ENCODE measurements at regions not wholly inside any gene's neighbourhood (a gene's known extent, or its start where the extent isn't known, plus 50 kb on each side); places are given as distances from the start of the nearest gene placed in this dataset.
A peak's percentile ranks its signal among the peaks of the same experiment; 100 is the strongest.

GRCh38 chr12:119245904-119246494 is 67.3 kb downstream of the HSPB8 start:
- DNase-seq (ENCODE audit: low read depth in 4 of 4, low spot score in 3 of 4), result no peak

GRCh38 chr12:119247007-119247719 is 68.4 kb downstream of the HSPB8 start:
- no peak for DNase-seq (ENCODE audit: low read depth in 4 of 4, low spot score in 3 of 4)

- no peak for DNase-seq (ENCODE audit: low read depth in 4 of 4, low spot score in 3 of 4)
Measured at GRCh38 chr12:119247720-119248043, 69.0 kb downstream of the HSPB8 start.

GRCh38 chr12:119249383-119250155 is 70.8 kb downstream of the HSPB8 start:
- DNase-seq (ENCODE audit: low read depth in 4 of 4, low spot score in 3 of 4), result no peak

- no peak for DNase-seq (ENCODE audit: low read depth in 4 of 4, low spot score in 3 of 4)
Measured at GRCh38 chr12:119255314-119255713, 76.6 kb downstream of the HSPB8 start.

GRCh38 chr12:119258149-119258548 is 76.4 kb upstream of the CCDC60 start:
- peak in 1 of 4 donors; percentile 9 for DNase-seq (ENCODE audit: low read depth in 4 of 4, low spot score in 3 of 4)

GRCh38 chr12:119258556-119258955 is 76.0 kb upstream of the CCDC60 start:
- DNase-seq (ENCODE audit: low read depth in 4 of 4, low spot score in 3 of 4), result no peak

- no peak for DNase-seq (ENCODE audit: low read depth in 4 of 4, low spot score in 3 of 4)
Measured at GRCh38 chr12:119259484-119259883, 75.0 kb upstream of the CCDC60 start.

GRCh38 chr12:119262388-119262787 is 72.1 kb upstream of the CCDC60 start:
- no peak for DNase-seq (ENCODE audit: low read depth in 4 of 4, low spot score in 3 of 4)

- DNase-seq (ENCODE audit: low read depth in 4 of 4, low spot score in 3 of 4), result no peak
Measured at GRCh38 chr12:119263466-119263865, 71.1 kb upstream of the CCDC60 start.

GRCh38 chr12:119266963-119267362 is 67.6 kb upstream of the CCDC60 start:
- DNase-seq (ENCODE audit: low read depth in 4 of 4, low spot score in 3 of 4), result no peak

GRCh38 chr12:119274636-119275065 is 59.9 kb upstream of the CCDC60 start:
- DNase-seq (ENCODE audit: low read depth in 4 of 4, low spot score in 3 of 4), result no peak

- DNase-seq (ENCODE audit: low read depth in 4 of 4, low spot score in 3 of 4), result no peak
Measured at GRCh38 chr12:119283310-119283709, 51.2 kb upstream of the CCDC60 start.
